ENCODE measurements at regions not wholly inside any gene's neighbourhood (a gene's known extent, or its start where the extent isn't known, plus 50 kb on each side); places are given as distances from the start of the nearest gene placed in this dataset.

DNA sequence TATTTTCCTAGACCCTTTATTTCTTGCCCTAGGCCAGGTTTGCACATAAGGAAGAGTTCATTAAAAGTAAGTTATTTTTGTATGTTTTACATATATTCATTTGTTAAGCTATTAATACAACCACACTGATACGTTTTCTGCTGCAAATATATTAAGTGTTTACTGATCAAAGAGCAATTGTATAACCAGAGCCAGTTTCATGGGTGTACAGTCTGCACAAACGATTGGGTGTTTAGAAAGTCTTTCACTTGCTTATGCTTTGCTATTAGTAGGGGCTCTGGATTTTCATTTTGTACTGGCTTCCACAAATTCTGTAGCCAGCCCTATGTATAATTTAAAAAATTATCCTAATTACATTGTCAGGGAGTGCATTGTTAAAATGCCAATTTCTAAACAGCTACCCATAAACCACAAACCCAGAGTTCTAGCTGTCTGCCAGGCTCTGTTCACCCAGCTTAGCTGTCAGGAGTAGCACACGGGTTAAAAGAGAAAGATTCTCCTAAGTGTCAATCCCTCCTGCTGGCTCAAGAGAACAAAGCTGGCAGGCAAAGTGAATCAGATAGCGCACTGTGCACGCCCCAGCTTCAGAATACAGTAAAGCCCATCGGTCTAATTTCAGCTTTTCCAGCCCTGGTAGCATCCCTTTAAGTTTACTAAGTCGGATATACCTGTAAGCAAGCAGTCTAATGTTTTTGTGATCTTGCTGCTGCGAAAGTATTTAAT, 151.0 kb upstream of the LMO3 start:
- H2BK5ac ChIP-seq (ENCODE audit: insufficient read length, low read length), result no peak overlapping the region
- H3K23ac ChIP-seq (ENCODE audit: insufficient read length, low read depth, low read length), result no peak overlapping the region
- H3K23me2 ChIP-seq (ENCODE audit: insufficient read length, low read depth, low read length, poor library complexity, severe bottlenecking), result no peaks in the 10 kb centered on the region
- H2BK12ac ChIP-seq (ENCODE audit: insufficient read length, low read depth, low read length), result no peak overlapping the region
- H3K9ac ChIP-seq (ENCODE audit: extremely low read depth, insufficient read length, low read length), result no peak overlapping the region
- no peak overlapping the region for H3K4ac ChIP-seq (ENCODE audit: low read depth, low read length)
- Mint-ChIP-seq H3K4me1 (peaks cover 3 to 8% of the 10 kb centered on the region in 2 experiments; a peak in 3 of 4 replicates), H3K9me3 (no peaks in the 10 kb centered on the region), H3K27ac (no peak overlapping the region; a peak in 1 of 7 replicates), H3K27me3 (ENCODE audit: low read depth) (no peaks in the 10 kb centered on the region), H3K36me3 (ENCODE audit: insufficient read depth in 1 of 3, low read depth in 3 of 3) (no peaks in the 10 kb centered on the region), H3K4me3 (no peak overlapping the region)
- no peak overlapping the region for H3K14ac ChIP-seq (ENCODE audit: insufficient read depth, low read length)
- H3K4me2 ChIP-seq (ENCODE audit: insufficient read depth, insufficient read length, low read length), result no peak overlapping the region
- H3K27me3 ChIP-seq (ENCODE audit: insufficient read depth, low read length), result no peaks in the 10 kb centered on the region
- H2AFZ ChIP-seq (ENCODE audit: low read length), result no peak overlapping the region
- H2BK120ac ChIP-seq (ENCODE audit: low read depth, low read length, poor library complexity, severe bottlenecking), result no peak overlapping the region
- DNase-seq, result no peak
- no peaks in the 10 kb centered on the region for H3K9me3 ChIP-seq (ENCODE audit: control insufficient read depth, low read depth, low read length)
- no peak overlapping the region for H4K5ac ChIP-seq (ENCODE audit: insufficient read length, low read depth, low read length)
- H3K56ac ChIP-seq (ENCODE audit: insufficient read length, low read depth, low read length), result no peak overlapping the region
- H3T11ph ChIP-seq (ENCODE audit: low read length), result no peak overlapping the region
- no peaks in the 10 kb centered on the region for H3K79me2 ChIP-seq (ENCODE audit: insufficient read depth, low read length)
- H2BK20ac ChIP-seq (ENCODE audit: low read depth, low read length, poor library complexity, severe bottlenecking), result no peak overlapping the region
- H4K91ac ChIP-seq (ENCODE audit: insufficient read length, low read depth, low read length), result no peak overlapping the region
- no peak overlapping the region for H3K18ac ChIP-seq (ENCODE audit: insufficient read length, low read depth, low read length)
- H2AK5ac ChIP-seq (ENCODE audit: insufficient read length, low read length), result no peak overlapping the region
- no peaks in the 10 kb centered on the region for H4K20me1 ChIP-seq (ENCODE audit: control insufficient read depth, insufficient read depth, insufficient read length)
- no peak overlapping the region for H3K27ac ChIP-seq (ENCODE audit: insufficient read length, low read depth, low read length)
- TF ChIP-seq, protein P1, sequence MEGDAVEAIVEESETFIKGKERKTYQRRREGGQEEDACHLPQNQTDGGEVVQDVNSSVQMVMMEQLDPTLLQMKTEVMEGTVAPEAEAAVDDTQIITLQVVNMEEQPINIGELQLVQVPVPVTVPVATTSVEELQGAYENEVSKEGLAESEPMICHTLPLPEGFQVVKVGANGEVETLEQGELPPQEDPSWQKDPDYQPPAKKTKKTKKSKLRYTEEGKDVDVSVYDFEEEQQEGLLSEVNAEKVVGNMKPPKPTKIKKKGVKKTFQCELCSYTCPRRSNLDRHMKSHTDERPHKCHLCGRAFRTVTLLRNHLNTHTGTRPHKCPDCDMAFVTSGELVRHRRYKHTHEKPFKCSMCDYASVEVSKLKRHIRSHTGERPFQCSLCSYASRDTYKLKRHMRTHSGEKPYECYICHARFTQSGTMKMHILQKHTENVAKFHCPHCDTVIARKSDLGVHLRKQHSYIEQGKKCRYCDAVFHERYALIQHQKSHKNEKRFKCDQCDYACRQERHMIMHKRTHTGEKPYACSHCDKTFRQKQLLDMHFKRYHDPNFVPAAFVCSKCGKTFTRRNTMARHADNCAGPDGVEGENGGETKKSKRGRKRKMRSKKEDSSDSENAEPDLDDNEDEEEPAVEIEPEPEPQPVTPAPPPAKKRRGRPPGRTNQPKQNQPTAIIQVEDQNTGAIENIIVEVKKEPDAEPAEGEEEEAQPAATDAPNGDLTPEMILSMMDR (conservative IDR thresholded peaks at IDR 0.05), result no peak
- no peak overlapping the region for H4K8ac ChIP-seq (replicated peaks; ENCODE audit: insufficient read length, low read depth, low read length)
- H3K4me1 ChIP-seq (ENCODE audit: insufficient read depth, low read length), result no peaks in the 10 kb centered on the region
- no peaks in the 10 kb centered on the region for H3K79me1 ChIP-seq (ENCODE audit: insufficient read depth, low read depth, low read length, poor library complexity, severe bottlenecking)
- no peak overlapping the region for H2BK15ac ChIP-seq (ENCODE audit: low read depth, low read length)
- no CpG with 5 or more reads among the region's 8 CpGs for WGBS (ENCODE audit: extremely low coverage, insufficient read length, low lambda C conversion rate)
